ENCODE measurements at regions not wholly inside any gene's neighbourhood (a gene's known extent, or its start where the extent isn't known, plus 50 kb on each side); places are given as distances from the start of the nearest gene placed in this dataset.
"Not testable (repeated sequence)": the region's sequence is repeated elsewhere in the genome, so short reads cannot be mapped to it uniquely, and the experiment has no call there.

DNA sequence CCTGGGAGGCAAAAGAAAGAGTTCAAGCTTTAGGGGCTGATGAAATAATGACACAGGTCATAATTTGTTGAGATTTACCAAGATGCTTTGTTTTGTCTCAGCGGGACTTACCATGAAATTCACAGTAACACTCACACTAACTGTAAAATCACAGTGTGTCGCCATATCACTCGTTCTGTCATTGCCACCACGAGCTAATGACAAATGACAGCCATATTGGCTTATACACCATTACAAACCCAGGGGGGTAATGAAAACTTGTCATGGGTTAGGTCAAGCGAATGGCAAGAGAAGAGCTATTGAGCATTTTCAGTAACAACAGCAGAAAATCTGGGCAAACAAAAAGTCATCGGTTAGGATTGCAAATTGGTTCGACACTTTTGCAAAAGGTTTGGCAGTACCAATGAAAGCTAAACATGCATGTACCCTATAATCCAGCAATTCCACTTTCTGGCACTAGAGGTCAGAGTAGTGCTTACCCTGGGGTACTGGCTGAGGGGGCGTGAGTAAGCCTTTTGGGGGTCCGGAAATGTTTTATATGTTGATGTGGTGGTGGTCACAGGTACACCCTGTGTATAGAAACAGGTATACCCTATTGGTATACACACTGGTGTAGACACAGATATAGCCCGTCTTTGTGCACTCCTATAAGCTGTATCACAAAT lies 83.9 kb upstream of the RAI2 start:
- Mint-ChIP-seq H3K36me3 (no peaks in the 10 kb centered on the region), H3K27me3 (peaks cover 0 to 8% (median 0%) of the 10 kb centered on the region in 5 donors), H3K9me3 (peaks cover 0 to 2% (median 0%) of the 10 kb centered on the region in 9 donors), H3K27ac (no peak overlapping the region), H3K4me1 (peaks cover 0 to 5% (median 0%) of the 10 kb centered on the region in 4 donors), H3K4me3 (no peak overlapping the region)
- peak in 7 of 10 donors; percentile 1 to 33 (median 25) for DNase-seq
- peak in 1 of 2 donors; percentile 43 for ATAC-seq
- POLR2A ChIA-PET = interaction anchor here (0.6 kb wide), 1 partner anchor 436 kb away, joined by 4 read pairs; no protein-coding TSS in a partner anchor

DNA sequence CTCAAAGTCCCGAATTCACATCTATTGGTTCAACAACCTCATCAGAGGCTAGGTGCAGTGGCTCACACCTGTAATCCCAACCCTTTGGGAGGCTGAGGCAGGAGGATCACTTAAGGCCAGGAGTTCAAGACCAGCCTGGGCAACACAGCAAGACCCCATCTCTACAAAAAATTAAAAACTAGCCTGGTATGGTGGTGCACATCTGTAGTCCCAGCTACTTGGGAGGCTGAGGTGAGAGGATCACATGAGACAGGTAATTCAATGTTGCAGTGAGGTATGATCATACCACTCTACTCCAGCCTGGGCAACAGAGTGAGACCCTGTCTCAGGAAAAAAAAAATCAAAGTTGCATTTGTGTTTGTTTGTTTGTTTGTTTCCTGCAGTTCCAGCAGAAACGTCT lies 80.1 kb upstream of the RAI2 start:
- H3K9me3 Mint-ChIP-seq, H3K4me3 Mint-ChIP-seq, H3K36me3 Mint-ChIP-seq, H3K27ac Mint-ChIP-seq, H3K4me1 Mint-ChIP-seq, DNase-seq, ATAC-seq, POLR2A ChIA-PET, H3K27me3 Mint-ChIP-seq: not testable (repeated sequence)

DNA sequence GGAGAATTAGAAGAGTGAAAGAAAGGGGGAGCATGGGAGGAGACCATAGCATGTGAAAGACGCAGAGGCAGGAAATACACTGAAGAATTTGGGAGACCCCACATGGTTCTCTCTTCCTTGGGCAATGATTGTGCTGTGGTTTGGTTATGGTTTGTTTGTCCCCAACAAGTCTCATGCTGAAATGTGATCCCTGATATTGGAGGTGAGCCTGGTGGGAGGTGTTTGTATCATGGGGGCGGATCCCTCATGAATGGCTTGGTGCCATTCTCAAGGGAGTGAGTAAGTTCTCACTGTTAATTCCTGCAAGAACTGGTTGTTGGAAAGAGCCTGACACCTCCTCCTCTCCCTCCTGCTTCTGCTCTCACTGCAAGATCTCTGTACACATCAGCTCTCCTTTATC lies 78.6 kb upstream of the RAI2 start:
- ATAC-seq = no peak

DNA sequence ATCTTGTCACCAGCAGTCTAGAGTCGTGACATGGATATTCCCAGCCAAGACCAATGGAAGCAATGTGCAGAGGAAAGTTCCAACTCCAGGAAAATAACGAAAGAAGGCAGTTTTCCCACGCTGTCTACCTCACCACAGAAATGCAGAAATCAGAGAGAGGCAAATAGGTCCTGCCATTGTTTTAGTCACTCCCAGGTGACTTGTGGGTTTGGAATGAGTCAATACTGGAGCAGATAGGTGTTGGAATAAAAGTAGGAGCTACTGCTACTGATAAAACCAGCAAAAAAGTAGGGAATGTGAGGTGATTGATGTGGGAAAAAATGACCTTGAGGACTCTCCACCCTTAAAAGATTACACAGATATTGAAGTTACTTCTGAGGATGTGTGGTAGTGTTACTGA lies 72.8 kb upstream of the RAI2 start:
- POLR2A ChIA-PET = no interaction called here
- Mint-ChIP-seq H3K9me3 (no peaks in the 10 kb centered on the region), H3K27ac (no peak overlapping the region), H3K4me3 (no peak overlapping the region), H3K36me3 (no peaks in the 10 kb centered on the region), H3K4me1 (no peaks in the 10 kb centered on the region), H3K27me3 (peaks cover 0 to 6% (median 0%) of the 10 kb centered on the region in 5 donors)
- ATAC-seq (no peak), DNase-seq (no peak)

More for the DNA sequence above, 78.6 kb upstream of the RAI2 start:
- Mint-ChIP-seq H3K4me3 (no peak overlapping the region), H3K27ac (no peak overlapping the region), H3K4me1 (no peaks in the 10 kb centered on the region), H3K36me3 (no peaks in the 10 kb centered on the region), H3K27me3 (peaks cover 0 to 8% (median 2%) of the 10 kb centered on the region in 5 donors), H3K9me3 (no peaks in the 10 kb centered on the region)
- POLR2A ChIA-PET = no interaction called here
- no peak for DNase-seq

DNA sequence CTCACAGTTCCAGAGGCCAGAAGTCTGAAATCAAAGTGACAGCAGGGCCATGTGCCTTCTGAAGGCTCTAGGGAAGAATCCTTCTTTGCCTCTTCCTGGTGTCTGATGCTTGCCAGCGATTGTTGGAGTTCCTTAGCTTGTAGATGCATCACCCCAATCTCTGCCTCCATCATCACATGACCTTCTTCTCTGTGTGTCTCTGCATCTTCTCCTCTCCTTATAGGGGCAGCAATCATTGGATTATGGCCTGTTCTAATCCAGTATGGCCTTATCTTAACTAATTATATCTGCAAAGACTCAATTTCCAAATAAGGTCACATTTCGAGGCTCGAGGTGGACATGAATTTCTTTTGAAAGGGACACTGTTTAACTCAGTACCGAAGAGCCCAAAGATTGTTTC lies 71.7 kb upstream of the RAI2 start:
- Mint-ChIP-seq H3K36me3 (no peaks in the 10 kb centered on the region), H3K9me3 (no peaks in the 10 kb centered on the region), H3K27ac (no peak overlapping the region), H3K4me1 (no peaks in the 10 kb centered on the region), H3K4me3 (no peak overlapping the region), H3K27me3 (peaks cover 0 to 6% (median 0%) of the 10 kb centered on the region in 5 donors)
- POLR2A ChIA-PET = no interaction called here
- DNase-seq (no peak), ATAC-seq (no peak)

DNA sequence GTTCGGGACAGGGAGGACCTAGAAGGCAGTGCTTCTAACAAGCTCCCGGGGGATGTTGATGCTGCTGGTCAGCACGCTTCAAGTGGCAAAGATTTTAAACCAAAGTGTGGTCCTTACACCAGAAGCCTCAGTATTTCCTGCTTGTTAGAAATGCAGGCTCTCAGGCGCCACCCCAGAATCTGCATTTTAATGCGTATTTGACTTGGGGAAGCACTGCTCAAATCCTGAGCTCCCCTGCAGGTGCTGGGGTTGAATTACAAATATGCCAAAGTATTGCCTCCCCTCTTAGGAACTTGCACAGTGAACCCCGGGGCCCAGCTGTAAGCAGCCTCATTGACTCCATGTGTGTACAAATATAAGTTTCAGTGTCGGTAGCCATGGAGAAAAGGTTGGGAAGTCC lies 70.8 kb upstream of the RAI2 start:
- POLR2A ChIA-PET = no interaction called here

DNA sequence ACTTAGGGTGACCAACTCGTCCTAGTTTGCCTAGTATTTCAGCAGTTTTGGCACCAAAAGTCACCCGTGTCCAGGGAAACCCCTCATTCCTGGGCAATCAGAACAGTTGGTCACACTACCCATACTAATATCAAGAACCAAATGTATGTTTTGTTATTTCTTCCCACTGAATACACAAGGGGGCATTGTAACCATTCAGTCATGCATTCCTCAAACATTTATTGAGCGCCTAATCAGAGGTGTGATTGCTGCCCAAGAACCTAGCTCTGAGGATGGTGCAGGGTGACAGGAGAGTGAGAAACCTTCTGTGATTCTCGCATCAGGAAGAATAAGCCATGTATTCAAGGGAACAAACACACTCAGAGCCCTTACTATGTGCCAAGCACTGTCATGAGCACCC lies 69.8 kb upstream of the RAI2 start:
- peaks cover 0 to 8% (median 0%) of the 10 kb centered on the region in 3 donors for H3K36me3 Mint-ChIP-seq
- no peak overlapping the region for H3K27ac Mint-ChIP-seq
- POLR2A ChIA-PET = no interaction called here
- H3K27me3 Mint-ChIP-seq = peaks cover 0 to 10% (median 3%) of the 10 kb centered on the region in 5 donors
- H3K4me3 Mint-ChIP-seq = no peak overlapping the region
- no peak for DNase-seq
- peaks cover 0 to 12% (median 4%) of the 10 kb centered on the region in 9 donors for H3K9me3 Mint-ChIP-seq
- H3K4me1 Mint-ChIP-seq = no peaks in the 10 kb centered on the region
- ATAC-seq = no peak

More for the DNA sequence above, 70.8 kb upstream of the RAI2 start:
- Mint-ChIP-seq H3K27ac (no peak overlapping the region), H3K36me3 (no peaks in the 10 kb centered on the region), H3K9me3 (peaks cover 0 to 1% (median 0%) of the 10 kb centered on the region in 9 donors), H3K27me3 (peaks cover 0 to 4% (median 0%) of the 10 kb centered on the region in 5 donors), H3K4me3 (no peak overlapping the region), H3K4me1 (no peaks in the 10 kb centered on the region)
- ATAC-seq (no peak), DNase-seq (no peak)

DNA sequence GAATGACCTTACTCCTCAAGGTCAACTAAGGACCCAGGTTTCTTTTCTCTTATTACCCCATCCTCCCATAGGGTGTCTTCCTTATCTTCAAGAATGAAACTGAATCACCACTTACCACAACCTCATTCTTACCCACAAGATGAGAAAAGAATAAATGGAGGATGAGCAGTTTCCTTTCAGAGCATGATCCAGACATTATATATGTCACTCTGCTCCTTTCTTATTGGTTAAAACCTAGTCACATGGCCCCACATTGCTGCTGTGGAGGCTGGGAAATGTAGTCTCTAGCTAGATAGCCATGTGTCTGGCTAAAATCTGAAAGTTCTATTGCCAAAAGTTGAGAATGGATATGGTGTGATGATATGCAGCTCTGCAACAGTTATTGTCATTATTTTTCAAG lies 62.4 kb upstream of the RAI2 start:
- no peak overlapping the region for H3K27ac Mint-ChIP-seq
- DNase-seq = no peak
- peaks cover 0 to 10% (median 3%) of the 10 kb centered on the region in 5 donors for H3K27me3 Mint-ChIP-seq
- peak in 1 of 2 donors; percentile 53 for ATAC-seq
- peaks cover 0 to 2% (median 0%) of the 10 kb centered on the region in 4 donors for H3K4me1 Mint-ChIP-seq
- peaks cover 0 to 12% (median 0%) of the 10 kb centered on the region in 3 donors for H3K36me3 Mint-ChIP-seq
- H3K9me3 Mint-ChIP-seq = peaks cover 0 to 12% (median 4%) of the 10 kb centered on the region in 9 donors
- H3K4me3 Mint-ChIP-seq = no peak overlapping the region
- POLR2A ChIA-PET = no interaction called here

DNA sequence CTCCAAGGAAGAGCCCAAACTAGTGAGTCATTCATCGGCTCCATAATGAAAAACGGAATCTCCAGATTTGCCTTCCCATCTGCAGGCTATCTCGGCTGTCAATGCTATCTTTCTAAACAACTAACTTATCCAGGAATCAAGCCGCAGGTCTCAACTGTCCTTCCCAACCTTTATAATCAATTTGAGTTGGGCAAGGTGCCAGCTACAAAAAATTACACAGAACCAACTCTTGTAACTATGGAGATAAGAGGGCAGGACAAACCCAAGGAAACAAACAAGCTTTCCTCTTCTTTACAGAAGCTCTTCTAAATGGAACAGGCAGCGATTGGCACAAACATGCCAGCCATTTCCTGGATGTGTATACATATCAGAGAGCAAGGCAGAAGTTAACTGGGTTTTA lies 61.2 kb upstream of the RAI2 start:
- peaks cover 0 to 12% (median 4%) of the 10 kb centered on the region in 9 donors for H3K9me3 Mint-ChIP-seq
- peaks cover 0 to 2% (median 0%) of the 10 kb centered on the region in 4 donors for H3K4me1 Mint-ChIP-seq
- POLR2A ChIA-PET = no interaction called here
- peaks cover 0 to 12% (median 0%) of the 10 kb centered on the region in 3 donors for H3K36me3 Mint-ChIP-seq
- DNase-seq = no peak
- H3K27ac Mint-ChIP-seq = no peak overlapping the region
- no peak overlapping the region for H3K4me3 Mint-ChIP-seq
- peaks cover 0 to 10% (median 3%) of the 10 kb centered on the region in 5 donors for H3K27me3 Mint-ChIP-seq
- no peak for ATAC-seq

DNA sequence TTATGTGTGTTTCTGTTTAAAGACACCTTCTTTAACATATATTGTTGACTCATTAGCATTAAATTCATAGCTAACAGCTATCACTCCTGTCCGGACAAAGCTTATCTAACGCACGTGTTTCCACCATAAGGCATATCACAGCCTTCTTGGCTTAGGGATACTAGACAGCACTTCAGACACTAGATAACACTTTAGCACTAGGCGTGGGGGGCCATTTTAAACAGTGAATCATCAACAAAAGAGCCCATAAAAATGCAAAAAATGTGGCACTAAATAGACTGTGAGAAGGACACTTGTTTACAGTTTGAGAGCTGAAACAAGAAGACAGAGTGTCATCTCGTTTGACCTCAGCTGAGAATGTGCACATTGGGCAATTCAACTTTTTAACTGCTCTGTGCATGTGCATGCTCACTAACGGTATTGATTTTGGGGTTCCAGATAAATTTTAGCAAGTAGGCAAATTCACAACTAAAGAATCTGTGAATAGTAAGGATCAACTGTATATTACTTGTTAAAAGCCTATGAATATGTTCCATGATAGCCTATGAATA lies 58.9 kb upstream of the RAI2 start:
- no peak overlapping the region for H3K27ac Mint-ChIP-seq
- H3K36me3 Mint-ChIP-seq = peaks cover 0 to 1% (median 0%) of the 10 kb centered on the region in 3 donors
- H3K4me1 Mint-ChIP-seq = peaks cover 0 to 2% (median 0%) of the 10 kb centered on the region in 4 donors
- ATAC-seq (no peak), DNase-seq (no peak)
- POLR2A ChIA-PET = no interaction called here
- H3K4me3 Mint-ChIP-seq = no peak overlapping the region
- H3K27me3 Mint-ChIP-seq = peaks cover 0 to 2% (median 0%) of the 10 kb centered on the region in 5 donors
- peaks cover 0 to 2% (median 0%) of the 10 kb centered on the region in 9 donors for H3K9me3 Mint-ChIP-seq

DNA sequence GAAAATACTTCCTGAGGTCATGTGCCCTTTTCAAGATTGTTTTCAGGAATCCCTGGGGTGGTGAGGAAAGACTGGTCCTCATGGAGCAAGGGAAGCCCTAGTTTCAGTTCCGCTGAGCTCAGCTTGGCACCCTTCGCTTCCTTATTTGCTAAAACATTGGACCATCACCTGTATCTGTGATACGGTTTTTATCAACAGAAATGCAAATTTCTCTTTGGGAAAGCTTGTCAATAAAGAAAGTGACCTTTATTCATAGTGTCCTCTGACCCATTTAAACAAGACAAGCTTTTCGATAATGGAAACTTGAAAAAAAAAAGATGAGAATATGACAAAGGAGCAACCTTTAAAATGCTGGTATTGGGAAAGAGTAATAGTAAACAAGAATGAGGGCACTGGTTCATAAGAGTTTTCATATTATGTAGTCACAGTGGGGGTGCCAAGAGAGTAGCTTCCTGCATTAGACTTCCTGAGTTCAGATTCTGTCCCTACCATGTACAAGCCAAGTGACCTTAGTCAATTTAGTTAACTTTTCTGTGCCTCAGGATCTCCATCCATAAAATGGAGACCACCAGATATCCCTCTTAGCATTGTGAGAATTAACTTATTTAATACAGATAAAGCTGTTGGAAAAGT lies 57.0 kb upstream of the RAI2 start:
- no peak for DNase-seq
- peaks cover 0 to 2% (median 0%) of the 10 kb centered on the region in 5 donors for H3K27me3 Mint-ChIP-seq
- no peak for ATAC-seq
- peaks cover 0 to 2% (median 0%) of the 10 kb centered on the region in 4 donors for H3K4me1 Mint-ChIP-seq
- peaks cover 0 to 2% (median 0%) of the 10 kb centered on the region in 9 donors for H3K9me3 Mint-ChIP-seq
- no peak overlapping the region for H3K4me3 Mint-ChIP-seq
- POLR2A ChIA-PET = no interaction called here
- H3K27ac Mint-ChIP-seq = no peak overlapping the region
- no peaks in the 10 kb centered on the region for H3K36me3 Mint-ChIP-seq

DNA sequence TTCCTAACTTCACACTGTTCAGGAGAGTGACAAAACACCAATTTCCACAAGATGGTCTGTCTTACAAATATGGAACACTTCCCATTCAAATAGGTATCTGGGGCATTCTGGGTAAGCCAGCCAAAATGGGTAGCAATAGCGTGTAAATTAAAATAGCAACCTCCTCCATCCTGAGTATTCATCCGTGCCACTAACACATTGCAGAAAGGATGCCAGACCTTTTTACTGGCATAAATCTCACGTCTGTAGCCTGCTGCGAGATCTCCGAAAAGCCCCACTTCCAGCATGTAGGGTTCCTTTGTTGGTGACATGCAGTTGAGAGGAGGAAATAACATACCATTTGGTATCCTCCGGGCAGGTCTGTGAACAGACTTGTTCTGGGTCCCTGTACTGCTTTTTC lies 52.7 kb upstream of the RAI2 start:
- DNase-seq = no peak
- Mint-ChIP-seq H3K36me3 (no peaks in the 10 kb centered on the region), H3K4me1 (peaks cover 0 to 2% (median 0%) of the 10 kb centered on the region in 4 donors), H3K27me3 (peaks cover 0 to 2% (median 0%) of the 10 kb centered on the region in 5 donors), H3K4me3 (no peak overlapping the region), H3K9me3 (peaks cover 0 to 23% (median 0%) of the 10 kb centered on the region in 9 donors), H3K27ac (no peak overlapping the region)
- no peak for ATAC-seq
- POLR2A ChIA-PET = no interaction called here
